Adrenal gland (tissue), 5 donors: ENCODE measurements at regions not wholly inside any gene's neighbourhood (a gene's known extent, or its start where the extent isn't known, plus 50 kb on each side); places are given as distances from the start of the nearest gene placed in this dataset.

Source experiments
- CTCF ChIP-seq, 6 experiments: fragments of 450-650 bp in 4 of 6; fragments of 200-600 bp in 2 of 6; sonication (generic) in 1 of 6; IDR thresholded peaks; 1 replicate in 5 of 6; 2 replicates in 1 of 6; pipeline versions ENCODE4 v1.5.1 to v1.8.0; 2016 to 2021; ENCODE audit warnings: antibody characterized with exemption in 6 of 6, mild to moderate bottlenecking in 2 of 6, moderate library complexity in 1 of 6
- POLR2A ChIP-seq, 2 donors: fragments of 450-650 bp; IDR thresholded peaks; one replicate each; pipeline ENCODE4 v1.6.1; 2017; ENCODE audit warnings: antibody characterized with exemption in 2 of 2, mild to moderate bottlenecking in 2 of 2, moderate library complexity in 1 of 2
- donor health status: DM: no; HTN: no; CAD: no.

GRCh38 chr1:221217029-221217428 lies 337.8 kb downstream of the HLX start:
- TF ChIP-seq CTCF (IDR thresholded peaks at IDR 0.05) (no peak), POLR2A (IDR thresholded peaks at IDR 0.05) (no peak)
